A549 (cell line): ENCODE measurements at regions not wholly inside any gene's neighbourhood (a gene's known extent, or its start where the extent isn't known, plus 50 kb on each side); places are given as distances from the start of the nearest gene placed in this dataset.

Experiments
- ATAC-seq, 2 experiments: fragments of 200-7000 bp in 1 of 2; fragments of >200 bp in 1 of 2; cut with Nextera tagmentation in 1 of 2; cut with Tn5 transposase in 1 of 2; 3 replicates each; pipeline versions ENCODE4 v1.8.0 to v1.9.1; 2018 to 2020; ENCODE audit warnings: mild to moderate bottlenecking in 1 of 2, moderate library complexity in 1 of 2
- CTCF ChIA-PET: fragments of 300-600 bp; sonication (Branson Sonifier 250); formaldehyde crosslinking; extraction: SDS; loops from one replicate; lab custom pipeline; 2021; ENCODE audit warnings: antibody characterized with exemption, inconsistent platforms; lab: Yijun Ruan, JAX
- POLR2A ChIA-PET: fragments of 350-600 bp; formaldehyde crosslinking; extraction: SDS; loops from one replicate; lab custom pipeline; 2021; ENCODE audit warnings: antibody characterized with exemption, inconsistent platforms; lab: Yijun Ruan, JAX
- DNase-seq, 2 experiments: peaks; one replicate each; pipeline versions ENCODE4 v3.0.0 to v3.0.0-alpha.2; 2011 to 2016; ENCODE audit warnings: low read depth in 1 of 2, low spot score in 1 of 2
- FAIRE-seq: peaks from 2 replicates; lab custom pipeline; 2011; peaks lifted over from hg19 to GRCh38; lab: Jason Lieb, UNC
- H3K27ac ChIP-seq, 2 experiments: fragments of >200 bp; sonication (Bioruptor Twin); formaldehyde crosslinking; 3 replicates each; pipeline ENCODE4 v1.5.1; 2016 to 2017
- H3K4me1 ChIP-seq: fragments of >200 bp; sonication (Bioruptor Twin); formaldehyde crosslinking; 3 replicates; pipeline ENCODE4 v1.6.1; 2016
- H3K4me2 ChIP-seq: fragments of >200 bp; sonication (Bioruptor Twin); formaldehyde crosslinking; 3 replicates; pipeline ENCODE4 v1.6.1; 2016
- H3K4me3 ChIP-seq: fragments of >200 bp; sonication (Bioruptor Twin); formaldehyde crosslinking; 3 replicates; pipeline ENCODE4 v1.5.1; 2016
- H3K9me3 ChIP-seq: fragments of >200 bp; sonication (Bioruptor Twin); formaldehyde crosslinking; 3 replicates; pipeline ENCODE4 v1.6.1; 2016
- BHLHE40 ChIP-seq: IDR thresholded peaks from 2 replicates; pipeline ENCODE4 v1.6.1; 2012; ENCODE audit warnings: low read depth, low read length, inconsistent platforms
- CBX2 ChIP-seq: fragments of 200-600 bp; sonication (generic); IDR thresholded peaks from 2 replicates; pipeline ENCODE4 v1.6.1; 2016; ENCODE audit warnings: low read depth, mild to moderate bottlenecking, borderline replicate concordance
- EHF ChIP-seq: fragments of 250-450 bp; sonication (Bioruptor Pico); IDR thresholded peaks from 2 replicates; pipeline ENCODE4 v1.5.0; 2020; ENCODE audit warnings: mild to moderate bottlenecking
- EHMT2 ChIP-seq: fragments of 200-600 bp; sonication (generic); IDR thresholded peaks from 2 replicates; pipeline ENCODE4 v1.6.1; 2016; ENCODE audit warnings: antibody characterized with exemption, low read depth, mild to moderate bottlenecking, moderate library complexity
- ESRRA ChIP-seq: fragments of 150-350 bp; IDR thresholded peaks from 2 replicates; pipeline ENCODE4 v1.6.1; 2014; ENCODE audit warnings: mild to moderate bottlenecking, low read length, borderline replicate concordance
- FOSB ChIP-seq: fragments of 250-450 bp; sonication (Bioruptor Pico); IDR thresholded peaks from 2 replicates; pipeline ENCODE4 v1.5.0; 2020; ENCODE audit warnings: mild to moderate bottlenecking, moderate library complexity
- FOSL2 ChIP-seq, 2 experiments: fragments of 450-650 bp in 1 of 2; fragments of >200 bp in 1 of 2; sonication (Bioruptor Twin) in 1 of 2; formaldehyde crosslinking; IDR thresholded peaks; 2 replicates each; pipeline versions ENCODE4 v1.5.0 to v1.6.1; 2016 to 2020; ENCODE audit warnings: mild to moderate bottlenecking in 1 of 2, moderate library complexity in 1 of 2
- FOXS1 ChIP-seq: fragments of 250-450 bp; sonication (Bioruptor Pico); IDR thresholded peaks from 2 replicates; pipeline ENCODE4 v1.5.0; 2020; ENCODE audit warnings: mild to moderate bottlenecking, moderate library complexity
- GATA3 ChIP-seq: IDR thresholded peaks from 2 replicates; pipeline ENCODE4 v1.6.1; 2012; ENCODE audit warnings: borderline replicate concordance
- HEYL ChIP-seq: fragments of 250-450 bp; sonication (Bioruptor Pico); IDR thresholded peaks from 2 replicates; pipeline ENCODE4 v1.8.0; 2021; ENCODE audit warnings: mild to moderate bottlenecking, moderate library complexity
- HOXA7 ChIP-seq: fragments of 250-450 bp; sonication (Bioruptor Pico); IDR thresholded peaks from 2 replicates; pipeline ENCODE4 v1.5.0; 2020; ENCODE audit warnings: mild to moderate bottlenecking, moderate library complexity
- JUNB ChIP-seq: fragments of >200 bp; sonication (Bioruptor Twin); formaldehyde crosslinking; IDR thresholded peaks from 2 replicates; pipeline ENCODE4 v1.6.1; 2016
- KDM5A ChIP-seq: fragments of 200-600 bp; sonication (generic); IDR thresholded peaks from 2 replicates; pipeline ENCODE4 v1.6.1; 2016; ENCODE audit warnings: antibody characterized with exemption, mild to moderate bottlenecking
- MAFK ChIP-seq: fragments of 450-650 bp; IDR thresholded peaks from 2 replicates; pipeline ENCODE4 v1.6.1; 2014; ENCODE audit not compliant: partially characterized antibody
- MAX ChIP-seq: IDR thresholded peaks from 2 replicates; pipeline ENCODE4 v1.6.1; 2012
- NFE2L2 ChIP-seq: fragments of 150-350 bp; conservative IDR thresholded peaks from 2 replicates; pipeline ENCODE4 v1.6.1; 2014; ENCODE audit warnings: low read length
- REST ChIP-seq: fragments of 200-600 bp; sonication (generic); IDR thresholded peaks from 2 replicates; pipeline ENCODE4 v1.6.1; 2016; ENCODE audit warnings: antibody characterized with exemption, mild to moderate bottlenecking, moderate library complexity
- RNF2 ChIP-seq: fragments of 200-600 bp; sonication (generic); IDR thresholded peaks from 2 replicates; pipeline ENCODE4 v1.6.1; 2016; ENCODE audit warnings: low read depth, mild to moderate bottlenecking, antibody characterized with exemption, moderate library complexity, borderline replicate concordance
- SMC3 ChIP-seq: fragments of >200 bp; sonication (Bioruptor Twin); formaldehyde crosslinking; IDR thresholded peaks from 3 replicates; pipeline ENCODE4 v1.6.1; 2018; ENCODE audit warnings: inconsistent platforms
- TP53 ChIP-seq: fragments of 250-450 bp; sonication (Bioruptor Pico); IDR thresholded peaks from 2 replicates; pipeline ENCODE4 v1.5.0; 2021; ENCODE audit warnings: mild to moderate bottlenecking, moderate library complexity
- ZNF302 ChIP-seq: fragments of 250-450 bp; sonication (Bioruptor Pico); IDR thresholded peaks from 2 replicates; pipeline ENCODE4 v1.9.0; 2021; ENCODE audit warnings: inconsistent platforms, mild to moderate bottlenecking, moderate library complexity
- WGBS: methylation state at CpG from one replicate; pipeline ENCODE4 v1.1.6; 2017; ENCODE audit errors: missing lambda C conversion rate; 5-methylcytosine and 5-hydroxymethylcytosine counted together
- TF ChIP-seq, protein P1 (sequence below): fragments of >200 bp; sonication (Bioruptor Twin); formaldehyde crosslinking; IDR thresholded peaks from 2 replicates; pipeline ENCODE4 v1.6.1; 2016
- TF ChIP-seq, protein P2 (sequence below): IDR thresholded peaks from 2 replicates; pipeline ENCODE4 v1.6.1; 2012; ENCODE audit warnings: low read depth, borderline replicate concordance
- TF ChIP-seq, protein P3 (sequence below): fragments of >200 bp; sonication (Bioruptor Twin); formaldehyde crosslinking; IDR thresholded peaks from 3 replicates; pipeline ENCODE4 v1.5.1; 2016
- TF ChIP-seq, protein P4 (sequence below): fragments of 450-650 bp; IDR thresholded peaks from 2 replicates; pipeline ENCODE4 v1.6.1; 2014; ENCODE audit warnings: antibody characterized with exemption

DNA sequence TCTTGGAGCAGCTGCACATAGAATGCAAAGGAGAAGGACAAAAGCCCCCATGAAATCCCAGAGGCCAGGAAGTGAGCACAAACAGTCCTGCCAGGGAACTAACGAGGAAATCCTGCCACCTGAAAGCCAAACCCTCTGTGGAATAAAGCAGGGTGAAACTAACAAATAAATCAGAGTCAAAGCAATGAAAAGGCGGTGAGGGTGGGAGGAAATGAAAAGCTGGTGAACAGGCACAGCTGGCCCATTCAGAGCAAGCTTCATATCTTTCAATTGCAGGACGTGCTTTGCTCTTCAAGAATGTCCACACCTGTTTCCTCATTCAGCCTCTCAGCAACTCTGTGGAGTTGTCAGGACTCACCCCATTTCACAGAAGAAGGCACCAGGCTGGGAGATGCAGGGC is 108.1 kb downstream of the ABCC12 start:
- 59% methylated on average over 3 of the region's 3 CpGs for WGBS
- H3K4me1 ChIP-seq: no peaks in the 10 kb centered on the region
- H3K4me2 ChIP-seq: no peak overlapping the region
- no peak for ATAC-seq
- H3K27ac ChIP-seq: no peak overlapping the region
- no peak for DNase-seq
- FAIRE-seq: no peak
- no peak for TF ChIP-seq FOSL2 (IDR thresholded peaks at IDR 0.05)
- no peak for TF ChIP-seq FOSL2 (CRISPR knock-in tag; IDR thresholded peaks at IDR 0.05)
- no peak for TF ChIP-seq BHLHE40
- TF ChIP-seq EHF (CRISPR knock-in tag): no peak
- no peak for TF ChIP-seq FOSB (CRISPR knock-in tag)
- no peak for TF ChIP-seq JUNB
- TF ChIP-seq ZNF302: no peak
- TF ChIP-seq GATA3: no peak
- no peak for TF ChIP-seq HEYL (CRISPR knock-in tag)
- TF ChIP-seq ESRRA: no peak
- TF ChIP-seq FOXS1 (CRISPR knock-in tag): no peak
- TF ChIP-seq NFE2L2: no peak
- TF ChIP-seq, protein P1, sequence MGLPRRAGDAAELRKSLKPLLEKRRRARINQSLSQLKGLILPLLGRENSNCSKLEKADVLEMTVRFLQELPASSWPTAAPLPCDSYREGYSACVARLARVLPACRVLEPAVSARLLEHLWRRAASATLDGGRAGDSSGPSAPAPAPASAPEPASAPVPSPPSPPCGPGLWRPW: no peak
- no peak for TF ChIP-seq KDM5A
- TF ChIP-seq, protein P2, sequence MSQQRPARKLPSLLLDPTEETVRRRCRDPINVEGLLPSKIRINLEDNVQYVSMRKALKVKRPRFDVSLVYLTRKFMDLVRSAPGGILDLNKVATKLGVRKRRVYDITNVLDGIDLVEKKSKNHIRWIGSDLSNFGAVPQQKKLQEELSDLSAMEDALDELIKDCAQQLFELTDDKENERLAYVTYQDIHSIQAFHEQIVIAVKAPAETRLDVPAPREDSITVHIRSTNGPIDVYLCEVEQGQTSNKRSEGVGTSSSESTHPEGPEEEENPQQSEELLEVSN: no peak
- TF ChIP-seq, protein P3, sequence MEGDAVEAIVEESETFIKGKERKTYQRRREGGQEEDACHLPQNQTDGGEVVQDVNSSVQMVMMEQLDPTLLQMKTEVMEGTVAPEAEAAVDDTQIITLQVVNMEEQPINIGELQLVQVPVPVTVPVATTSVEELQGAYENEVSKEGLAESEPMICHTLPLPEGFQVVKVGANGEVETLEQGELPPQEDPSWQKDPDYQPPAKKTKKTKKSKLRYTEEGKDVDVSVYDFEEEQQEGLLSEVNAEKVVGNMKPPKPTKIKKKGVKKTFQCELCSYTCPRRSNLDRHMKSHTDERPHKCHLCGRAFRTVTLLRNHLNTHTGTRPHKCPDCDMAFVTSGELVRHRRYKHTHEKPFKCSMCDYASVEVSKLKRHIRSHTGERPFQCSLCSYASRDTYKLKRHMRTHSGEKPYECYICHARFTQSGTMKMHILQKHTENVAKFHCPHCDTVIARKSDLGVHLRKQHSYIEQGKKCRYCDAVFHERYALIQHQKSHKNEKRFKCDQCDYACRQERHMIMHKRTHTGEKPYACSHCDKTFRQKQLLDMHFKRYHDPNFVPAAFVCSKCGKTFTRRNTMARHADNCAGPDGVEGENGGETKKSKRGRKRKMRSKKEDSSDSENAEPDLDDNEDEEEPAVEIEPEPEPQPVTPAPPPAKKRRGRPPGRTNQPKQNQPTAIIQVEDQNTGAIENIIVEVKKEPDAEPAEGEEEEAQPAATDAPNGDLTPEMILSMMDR: no peak
- POLR2A ChIA-PET: no interaction called here
- H3K4me3 ChIP-seq: no peak overlapping the region
- no peaks in the 10 kb centered on the region for H3K9me3 ChIP-seq
- CTCF ChIA-PET: interaction anchor here (1.0 kb wide), 1 partner anchor 906 kb away, joined by 3 read pairs; no protein-coding TSS in a partner anchor

- H3K4me2 ChIP-seq: no peak overlapping the region
- 60% methylated on average over 2 of the region's 3 CpGs for WGBS
- H3K4me1 ChIP-seq: no peaks in the 10 kb centered on the region
- TF ChIP-seq, protein P4, sequence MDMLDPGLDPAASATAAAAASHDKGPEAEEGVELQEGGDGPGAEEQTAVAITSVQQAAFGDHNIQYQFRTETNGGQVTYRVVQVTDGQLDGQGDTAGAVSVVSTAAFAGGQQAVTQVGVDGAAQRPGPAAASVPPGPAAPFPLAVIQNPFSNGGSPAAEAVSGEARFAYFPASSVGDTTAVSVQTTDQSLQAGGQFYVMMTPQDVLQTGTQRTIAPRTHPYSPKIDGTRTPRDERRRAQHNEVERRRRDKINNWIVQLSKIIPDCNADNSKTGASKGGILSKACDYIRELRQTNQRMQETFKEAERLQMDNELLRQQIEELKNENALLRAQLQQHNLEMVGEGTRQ: no peak
- no peak for TF ChIP-seq FOSL2 (IDR thresholded peaks at IDR 0.05)
- TF ChIP-seq FOSL2 (CRISPR knock-in tag; IDR thresholded peaks at IDR 0.05): no peak
- no peak for TF ChIP-seq TP53 (CRISPR knock-in tag)
- no peak for TF ChIP-seq HOXA7 (CRISPR knock-in tag)
- TF ChIP-seq MAX: no peak
- TF ChIP-seq MAFK: no peak
- no peak for TF ChIP-seq REST
- TF ChIP-seq CBX2: no peak
- TF ChIP-seq RNF2: no peak
- TF ChIP-seq FOSB (CRISPR knock-in tag): no peak
- no peak for TF ChIP-seq EHMT2
- TF ChIP-seq SMC3: no peak
- POLR2A ChIA-PET: no interaction called here
- no peak overlapping the region for H3K4me3 ChIP-seq
- H3K27ac ChIP-seq: no peak overlapping the region
- CTCF ChIA-PET: no interaction called here
- FAIRE-seq (no peak), ATAC-seq (no peak), DNase-seq (no peak)
- no peaks in the 10 kb centered on the region for H3K9me3 ChIP-seq
Measured at GRCh38 chr16:48047241-48047640, 108.6 kb downstream of the ABCC12 start.
